Hindlimb muscle (tissue), 1 donor: ENCODE measurements at regions not wholly inside any gene's neighbourhood (a gene's known extent, or its start where the extent isn't known, plus 50 kb on each side); places are given as distances from the start of the nearest gene placed in this dataset.
"Not testable (repeated sequence)": the region's sequence is repeated elsewhere in the genome, so short reads cannot be mapped to it uniquely, and the experiment has no call there.

ENCODE experiments used
- DNase-seq: peaks from one replicate; pipeline ENCODE4 v3.0.0-alpha.2; 2013

DNA sequence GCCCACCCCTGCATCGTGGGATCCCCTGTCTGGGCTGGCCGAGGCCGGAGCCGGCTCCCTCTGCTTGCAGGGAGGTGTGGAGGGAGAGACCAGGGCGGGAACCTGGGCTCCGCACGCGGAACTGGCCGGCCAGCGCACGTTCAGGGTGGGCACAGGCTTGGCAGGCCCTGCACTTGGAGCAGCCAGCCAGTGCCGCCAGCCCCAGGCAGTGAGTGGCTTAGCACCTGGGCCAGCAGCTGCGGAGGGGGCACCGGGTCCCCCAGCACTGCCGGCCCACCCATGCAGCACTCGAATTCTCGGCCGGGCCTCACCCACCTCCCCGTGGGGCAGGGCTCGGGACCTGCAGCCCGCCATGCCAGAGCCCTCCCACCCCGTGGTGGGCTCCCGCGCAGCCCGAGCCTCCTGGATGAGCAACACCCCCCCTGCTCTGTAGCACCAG lies 422.6 kb downstream of the AMY1C start:
- DNase-seq, result no peak

DNA sequence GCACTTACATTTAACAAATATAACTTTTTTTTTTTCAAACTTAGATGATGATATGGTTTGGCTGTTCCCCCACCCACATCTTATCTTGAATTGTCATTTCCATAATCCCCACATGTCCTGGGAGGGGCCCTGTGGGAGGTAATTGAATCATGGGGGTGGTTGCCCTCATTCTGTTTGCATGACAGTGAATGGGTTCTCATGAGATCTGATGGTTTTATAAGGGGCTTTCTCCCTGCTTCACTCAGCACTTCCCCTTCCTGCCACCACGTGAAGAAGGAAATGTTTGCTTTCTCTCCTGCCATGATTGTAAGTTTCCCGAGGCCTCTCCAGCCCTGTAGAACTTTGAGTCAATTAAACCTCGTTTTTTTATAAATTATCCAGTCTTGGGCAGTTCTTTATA lies 432.6 kb downstream of the AMY1C start:
- no peak for DNase-seq

DNA sequence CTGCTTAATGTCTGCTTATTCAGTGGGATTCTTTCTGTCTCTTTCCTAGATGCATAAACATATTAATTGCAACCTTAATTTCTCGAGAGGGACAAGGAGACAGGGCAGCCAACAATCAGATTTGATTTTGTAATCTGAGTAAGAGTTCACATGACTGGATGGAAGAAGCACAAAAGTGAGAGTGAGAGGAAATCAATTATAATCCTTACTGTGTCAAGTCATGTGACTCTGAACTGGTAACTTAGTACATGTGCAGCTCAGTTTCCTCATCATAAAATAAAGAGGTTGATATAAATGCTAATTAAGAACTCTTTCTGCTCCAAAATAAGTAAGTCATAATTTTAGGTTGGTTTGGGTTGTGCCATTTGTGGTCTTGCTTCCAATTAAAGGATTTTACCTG lies 439.5 kb downstream of the AMY1C start:
- no peak for DNase-seq

DNA sequence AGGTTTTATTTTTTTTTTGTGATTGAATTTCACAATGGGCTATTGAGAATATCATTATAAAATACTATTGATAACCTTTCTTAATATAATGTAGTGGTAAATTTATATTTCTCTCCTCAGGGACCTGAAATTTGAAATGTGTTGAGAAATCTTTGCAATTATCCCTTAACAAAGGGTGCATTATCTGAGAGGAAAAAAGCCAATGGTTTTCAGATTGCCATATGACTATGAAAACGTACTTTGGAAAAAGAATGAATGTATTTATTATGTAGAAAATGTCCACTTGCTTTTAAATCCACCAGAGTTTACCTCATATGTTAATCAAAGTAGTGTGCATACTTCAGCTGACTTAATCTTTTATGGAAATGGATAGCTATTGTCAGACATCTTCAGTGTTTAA lies 441.1 kb downstream of the AMY1C start:
- DNase-seq, result no peak

DNA sequence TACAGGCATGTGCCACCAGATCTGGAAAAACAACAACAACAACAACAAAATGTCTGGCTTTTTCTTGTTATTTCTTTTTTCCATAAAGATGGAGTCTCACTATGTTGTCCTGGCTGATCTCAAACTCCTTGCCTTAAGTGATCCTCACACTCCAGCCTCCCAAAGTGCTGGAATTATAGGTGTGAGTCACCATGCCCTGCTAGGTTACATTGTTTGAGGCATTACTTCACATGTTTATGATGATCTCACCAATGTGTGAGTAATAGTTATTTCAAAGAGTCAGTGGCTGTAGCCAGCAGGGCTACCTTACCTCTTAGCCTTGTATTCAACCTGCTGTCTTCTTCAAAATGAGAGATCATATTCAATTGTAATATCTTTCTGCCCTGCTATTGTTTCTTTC lies 445.7 kb downstream of the AMY1C start:
- no peak for DNase-seq

DNA sequence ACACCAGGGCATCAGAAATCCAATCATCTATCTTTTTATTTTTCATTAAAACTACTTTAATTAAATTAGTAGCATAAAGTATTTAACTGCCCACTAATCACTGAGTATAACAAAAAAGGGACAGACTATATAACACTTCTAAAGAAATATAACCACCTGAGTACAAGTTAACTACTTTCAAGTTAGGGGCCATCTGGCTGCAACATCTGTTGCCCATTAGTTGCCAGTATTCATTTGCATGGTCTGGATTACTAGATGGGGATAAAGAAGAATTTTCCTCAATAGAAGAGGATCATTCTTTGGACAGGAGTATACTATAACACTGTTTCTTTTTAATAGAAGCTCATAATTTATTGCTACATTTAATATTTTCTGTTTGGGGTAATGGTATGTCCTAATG lies 446.4 kb downstream of the AMY1C start:
- no peak for DNase-seq

DNA sequence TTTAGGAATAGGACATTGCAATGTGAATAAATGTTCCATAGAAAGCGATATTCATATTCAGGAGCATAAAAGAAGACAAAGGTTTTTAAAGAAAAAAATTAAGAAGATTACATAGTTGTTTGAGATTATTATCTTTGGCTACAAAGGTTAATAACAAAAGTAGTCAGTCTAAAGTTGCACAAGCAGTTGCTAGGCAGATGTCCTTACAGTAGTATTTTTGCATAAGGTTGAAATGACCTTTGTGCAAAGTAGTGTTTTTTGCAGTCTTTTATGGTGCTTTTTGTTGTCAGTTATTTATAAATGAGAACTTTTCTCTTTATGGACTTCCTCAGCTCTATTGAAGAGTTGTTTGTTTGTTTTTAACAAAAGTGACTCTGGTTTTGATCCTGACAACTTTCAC lies 447.8 kb downstream of the AMY1C start:
- DNase-seq, result no peak

DNA sequence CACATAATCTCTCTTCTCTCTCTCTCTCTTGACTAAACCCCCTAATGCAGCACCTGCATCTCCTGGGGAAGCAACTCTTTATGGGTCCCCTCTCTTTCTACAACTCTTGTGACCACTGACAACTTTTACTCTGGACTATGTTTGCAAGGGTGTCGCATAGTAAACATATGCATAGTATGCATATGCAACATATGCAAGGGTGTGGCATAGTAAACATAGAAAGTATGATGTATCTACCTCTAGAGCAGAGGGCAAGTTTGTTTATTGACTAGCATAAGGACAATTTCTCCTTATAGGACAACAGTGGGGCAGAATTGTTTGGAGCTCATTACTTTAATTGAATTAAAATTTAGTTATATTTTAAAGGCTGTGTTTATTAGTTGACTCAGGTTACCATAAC lies 462.5 kb downstream of the AMY1C start:
- no peak for DNase-seq

DNA sequence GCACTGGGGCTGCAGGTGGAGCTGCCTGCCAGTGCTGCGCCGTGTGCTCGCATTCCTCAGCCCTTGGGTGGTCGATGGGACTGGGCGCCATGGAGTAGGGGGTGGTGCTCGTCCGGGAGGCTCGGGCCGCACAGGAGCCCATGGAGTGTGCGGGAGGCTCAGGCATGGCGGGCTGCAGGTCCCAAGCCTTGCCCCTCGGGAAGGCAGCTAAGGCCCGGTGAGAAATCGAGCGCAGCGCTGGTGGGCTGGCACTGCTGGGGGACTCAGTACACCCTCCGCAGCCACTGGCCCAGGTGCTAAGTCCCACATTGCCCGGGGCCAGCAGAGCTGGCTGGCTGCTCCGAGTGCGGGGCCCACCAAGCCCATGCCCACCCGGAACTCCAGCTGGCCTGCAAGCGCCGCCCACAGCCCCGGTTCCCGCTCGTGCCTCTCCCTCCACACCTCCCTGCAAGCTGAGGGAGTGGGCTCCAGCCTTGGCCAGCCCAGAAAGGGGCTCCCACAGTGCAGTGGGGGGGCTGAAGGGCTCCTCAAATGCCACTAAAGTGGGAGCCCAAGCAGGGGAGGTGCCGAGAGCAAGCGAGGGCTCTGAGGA lies 467.8 kb downstream of the AMY1C start:
- not testable (repeated sequence) for DNase-seq

DNA sequence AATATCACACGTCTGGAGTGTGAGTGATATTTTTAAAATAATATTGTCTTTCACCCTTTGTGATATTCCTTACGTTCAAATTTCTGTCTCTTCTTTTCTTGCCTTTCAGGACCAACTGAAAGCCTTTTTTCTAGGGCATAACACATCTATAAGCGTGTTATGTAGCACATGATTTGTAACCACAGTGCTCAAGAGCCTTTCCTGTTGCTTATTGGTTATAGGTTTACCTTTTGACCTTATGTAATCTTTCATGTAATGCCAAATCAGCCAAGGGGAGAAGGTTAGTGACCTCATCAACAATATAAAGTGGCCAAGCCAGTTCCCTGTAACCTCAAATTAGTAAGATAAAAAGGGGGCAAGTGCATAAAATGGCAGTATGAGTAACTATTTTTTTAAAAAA lies 480.2 kb downstream of the AMY1C start:
- no peak for DNase-seq

DNA sequence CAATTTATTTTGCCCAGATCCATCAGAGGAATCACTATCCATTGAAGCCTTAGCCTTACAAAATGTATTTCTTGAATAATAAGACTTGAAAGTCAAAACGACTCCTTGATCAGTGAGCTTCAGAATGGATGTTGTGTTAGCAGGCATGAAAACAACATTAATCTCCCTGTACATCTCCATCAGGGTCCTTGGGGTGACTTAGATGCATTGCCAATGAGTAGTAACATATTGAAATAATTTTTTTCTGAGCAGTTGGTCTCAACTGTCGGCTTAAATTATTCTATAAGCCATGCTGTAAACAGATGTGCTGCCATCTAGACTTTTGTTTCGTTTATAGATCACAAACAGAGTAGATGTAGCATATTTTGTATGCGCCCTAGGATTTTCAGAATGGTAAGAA lies 482.0 kb downstream of the AMY1C start:
- DNase-seq, result no peak

DNA sequence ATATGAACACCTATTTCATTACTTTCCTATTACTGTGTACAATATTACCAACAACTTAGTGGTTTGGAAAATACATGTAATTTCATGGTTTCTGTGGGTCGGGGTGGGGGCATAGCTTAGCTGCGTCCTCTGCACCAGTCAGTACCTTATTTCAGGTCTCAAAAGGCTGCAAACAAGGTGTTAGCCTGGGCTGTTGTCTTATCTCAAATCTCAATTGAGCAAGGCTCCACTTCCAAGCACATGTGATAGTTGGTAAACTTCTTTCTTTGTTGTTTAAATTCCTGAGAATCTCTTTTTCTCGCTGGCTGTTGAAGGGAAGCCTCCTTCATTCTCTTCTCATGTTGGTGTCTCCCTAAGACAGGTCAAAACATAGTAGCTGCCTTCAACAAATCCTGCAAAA lies 485.4 kb downstream of the AMY1C start:
- DNase-seq, result no peak

DNA sequence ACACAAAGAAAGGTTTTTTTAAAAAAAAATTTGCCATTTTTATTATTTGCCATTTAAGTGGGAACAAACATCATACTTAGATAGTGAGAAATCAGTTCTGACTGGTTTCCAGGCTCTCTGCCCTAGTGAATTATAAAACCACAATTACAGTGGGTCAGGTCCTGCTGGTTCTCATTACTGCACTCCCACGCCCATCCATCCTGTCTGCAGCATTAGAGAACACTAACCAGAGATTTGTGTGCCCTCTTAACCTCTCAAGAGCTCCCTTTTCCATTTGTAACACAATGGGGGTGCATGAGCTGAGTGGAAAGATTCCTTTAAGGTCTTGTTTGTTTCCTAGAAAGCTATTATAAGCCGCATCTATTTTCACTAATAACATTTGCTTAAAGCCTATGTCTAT lies 489.3 kb downstream of the AMY1C start:
- no peak for DNase-seq

DNA sequence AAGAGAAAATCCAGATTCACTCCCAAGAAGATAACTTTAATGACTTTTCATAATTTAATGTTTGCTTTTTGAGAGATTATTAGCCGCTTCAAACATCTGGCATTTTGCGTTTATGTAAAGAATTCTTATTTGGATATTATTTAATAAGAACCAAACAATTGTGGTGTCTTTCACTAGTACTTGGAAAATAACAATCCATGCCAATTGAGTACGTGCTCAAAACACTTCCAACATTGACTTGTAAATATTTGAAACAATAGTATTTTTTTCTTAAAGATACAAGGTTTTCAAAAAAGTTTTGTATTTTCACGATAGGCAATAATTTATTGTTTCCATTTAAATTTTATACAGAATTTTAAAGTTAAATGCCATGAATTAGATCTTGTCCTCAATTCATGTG lies 498.7 kb downstream of the AMY1C start:
- DNase-seq, result peak; percentile 8

DNA sequence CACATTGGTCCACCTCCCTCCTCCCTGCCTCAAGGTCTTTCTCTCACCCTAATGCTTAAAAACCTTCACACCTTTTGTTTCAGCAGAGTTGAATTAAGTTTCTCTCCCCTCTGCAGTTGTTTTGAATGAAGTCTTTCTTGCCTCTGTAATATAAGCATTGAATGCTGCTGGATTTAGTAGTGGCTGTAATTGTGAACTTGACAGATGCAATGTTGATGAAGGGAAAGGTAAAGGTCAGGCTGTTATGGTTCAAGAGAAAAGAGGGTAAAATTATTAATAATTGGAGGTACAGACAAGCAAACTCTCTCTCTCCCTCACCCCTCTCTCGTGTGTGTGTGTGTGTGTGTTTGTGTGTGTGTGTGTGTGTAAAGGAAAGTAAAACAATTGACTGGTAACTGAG lies 509.8 kb downstream of the AMY1C start:
- no peak for DNase-seq

DNA sequence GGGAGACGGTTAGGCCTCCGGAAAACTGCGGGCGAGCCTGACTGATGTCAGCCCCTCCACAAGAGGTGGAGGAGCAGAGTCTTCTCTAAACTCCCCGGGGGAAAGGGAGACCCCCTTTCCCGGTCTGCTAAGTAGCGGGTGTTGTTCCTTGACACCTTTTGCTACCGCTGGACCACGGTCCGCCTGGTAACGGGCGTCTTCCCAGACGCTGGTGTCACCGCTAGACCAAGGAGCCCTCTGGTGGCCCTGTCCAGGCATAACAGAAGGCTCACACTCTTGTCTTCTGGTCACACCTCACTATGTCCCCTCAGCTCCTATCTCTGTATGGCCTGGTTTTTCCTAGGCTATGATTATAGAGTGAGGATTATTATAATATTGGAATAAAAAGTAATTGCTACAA lies 513.4 kb downstream of the AMY1C start:
- not testable (repeated sequence) for DNase-seq

DNA sequence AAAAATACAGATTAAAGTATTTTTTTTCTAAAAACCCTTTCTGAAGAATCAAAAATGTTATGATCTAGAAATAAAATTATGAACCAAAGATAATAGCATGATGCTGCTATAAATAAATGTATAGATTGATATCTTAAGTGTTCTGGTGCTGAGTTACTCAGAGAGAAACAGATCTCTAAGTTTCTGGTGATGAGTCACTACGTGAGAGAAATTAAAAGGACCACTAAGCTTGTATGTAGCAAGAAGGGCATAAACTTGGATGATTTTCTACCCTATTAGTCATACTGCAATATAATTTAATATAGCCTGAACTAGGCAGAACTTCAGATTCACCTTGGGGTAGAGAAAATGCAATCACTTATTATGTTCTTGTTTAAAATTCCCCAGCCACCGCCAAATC lies 514.8 kb downstream of the AMY1C start:
- DNase-seq, result no peak

DNA sequence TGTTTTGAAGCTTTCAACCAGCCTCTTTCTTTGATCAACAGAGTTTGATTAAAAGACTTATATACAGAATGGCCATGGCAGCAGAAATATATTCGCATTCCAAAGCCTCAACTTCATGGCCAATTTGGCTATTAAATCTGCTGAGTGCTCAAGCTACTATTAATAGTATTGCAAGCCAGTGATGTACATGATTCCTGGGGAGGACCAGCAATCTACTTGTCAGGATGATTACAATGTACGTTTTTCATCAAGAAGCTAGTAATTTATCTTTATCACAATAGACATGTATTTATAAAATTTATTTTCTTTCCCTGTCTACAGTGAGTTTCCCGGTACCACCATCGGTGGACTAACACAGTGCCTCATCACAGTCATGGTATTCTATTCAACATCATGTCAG lies 515.5 kb downstream of the AMY1C start:
- DNase-seq, result no peak

DNA sequence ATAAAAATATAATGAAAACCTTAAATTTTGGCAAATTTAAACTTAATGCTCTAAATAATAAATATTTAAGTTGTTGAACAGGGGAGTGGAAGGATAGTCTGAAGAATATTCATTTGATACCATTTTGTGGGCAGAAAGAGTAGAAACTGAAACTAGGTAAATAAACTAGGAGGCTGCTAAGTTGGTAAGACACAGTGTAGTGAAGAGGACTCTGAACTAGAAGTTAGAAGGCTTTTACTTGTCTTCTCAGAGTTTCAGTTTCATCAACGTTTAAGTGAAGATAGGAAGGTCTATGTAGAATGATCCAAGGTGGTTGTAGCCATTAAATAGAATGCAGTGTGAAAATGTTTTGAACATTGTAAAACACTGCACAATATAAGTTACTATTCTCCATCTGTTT lies 516.9 kb downstream of the AMY1C start:
- DNase-seq, result no peak

DNA sequence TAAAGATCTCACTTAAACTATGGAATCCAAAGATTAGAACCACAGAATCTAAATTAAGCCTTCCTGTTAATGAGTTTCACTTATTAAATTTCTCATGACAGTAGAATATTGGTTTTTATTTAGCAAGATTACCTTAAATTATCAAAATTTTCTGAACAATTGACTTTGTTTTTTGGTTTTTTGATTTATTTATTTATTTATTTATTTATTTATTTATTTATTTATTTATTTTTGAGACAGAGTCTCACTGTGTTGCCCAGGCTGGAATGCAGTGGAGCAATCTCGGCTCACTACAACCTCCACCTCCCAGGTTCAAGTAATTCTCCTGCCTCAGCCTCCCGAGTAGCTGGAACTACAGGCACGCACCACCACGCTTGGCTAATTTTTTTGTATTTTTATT lies 538.6 kb downstream of the AMY1C start:
- not testable (repeated sequence) for DNase-seq

DNA sequence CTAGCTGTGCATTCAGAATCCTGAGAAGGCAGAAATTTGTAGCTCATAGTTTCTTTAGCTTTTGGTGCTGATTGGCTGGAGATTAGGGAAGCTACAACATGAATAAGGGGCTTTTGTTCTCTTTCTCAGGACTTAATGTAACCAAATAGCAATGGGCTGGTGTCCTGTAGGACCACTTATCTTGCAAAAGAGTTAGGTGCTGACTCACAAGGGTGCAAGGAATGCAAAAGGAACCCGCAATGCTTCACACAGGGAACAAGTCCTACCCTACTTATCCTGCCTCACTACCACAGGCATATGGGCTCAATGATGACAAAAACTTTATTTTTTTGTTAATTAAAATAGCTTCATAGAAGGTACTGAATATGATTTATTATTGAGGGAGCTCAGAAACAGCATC lies 541.5 kb downstream of the AMY1C start:
- no peak for DNase-seq

DNA sequence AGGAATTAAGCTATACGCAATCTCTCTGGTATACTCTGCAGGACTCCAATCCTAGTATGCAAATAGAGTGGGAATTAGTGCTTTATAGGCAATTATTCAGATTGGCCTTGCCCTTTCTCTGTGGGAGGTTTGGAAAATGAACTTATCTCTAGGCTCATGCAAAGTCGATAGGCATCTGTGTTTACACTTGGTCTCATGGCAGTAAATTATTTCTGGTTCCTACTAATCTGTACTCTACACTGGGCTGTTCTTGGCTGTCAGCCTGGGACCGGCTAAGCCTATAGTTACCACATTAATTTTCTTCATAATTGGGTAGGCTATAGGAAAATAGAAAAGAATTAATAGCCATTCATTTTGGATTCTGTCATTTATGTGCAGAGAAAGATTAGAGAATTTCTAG lies 544.6 kb downstream of the AMY1C start:
- no peak for DNase-seq

DNA sequence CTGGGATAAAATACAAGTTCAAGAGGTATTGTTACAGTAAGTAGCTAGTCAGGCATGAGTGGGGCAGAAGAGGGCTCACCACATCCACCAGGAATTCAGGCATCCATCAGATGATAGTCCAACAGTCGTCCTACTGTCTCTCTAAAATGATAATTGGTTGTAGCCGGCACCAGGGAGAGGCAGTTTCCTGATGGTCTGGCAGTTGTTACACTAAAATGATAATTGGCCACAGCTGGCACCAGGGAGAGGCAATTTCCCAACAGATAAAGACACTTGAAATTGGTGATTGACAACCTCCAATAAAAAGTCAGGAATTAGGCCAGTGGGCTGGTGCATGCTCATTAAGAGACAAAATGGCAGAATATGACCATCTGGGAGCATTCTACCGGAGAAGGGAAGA lies 545.8 kb downstream of the AMY1C start:
- DNase-seq, result no peak

DNA sequence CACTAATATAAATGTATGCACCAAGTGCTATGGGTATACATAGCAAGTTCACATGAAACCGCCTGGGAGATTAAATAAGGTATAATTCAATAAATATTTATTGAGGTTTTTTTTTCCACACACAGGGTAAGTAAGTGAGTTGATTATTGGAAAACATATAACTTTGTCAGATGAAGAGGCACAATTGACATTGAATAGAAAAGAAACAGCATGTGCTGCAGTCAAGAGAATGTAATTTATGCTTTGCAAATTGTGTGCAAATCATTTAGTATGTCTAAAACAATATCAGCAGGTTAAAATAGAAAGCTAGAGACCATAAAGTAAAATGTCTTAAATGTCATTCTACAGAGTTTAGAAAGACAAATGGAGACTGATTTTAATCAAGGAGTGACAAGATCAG lies 560.0 kb downstream of the AMY1C start:
- no peak for DNase-seq

DNA sequence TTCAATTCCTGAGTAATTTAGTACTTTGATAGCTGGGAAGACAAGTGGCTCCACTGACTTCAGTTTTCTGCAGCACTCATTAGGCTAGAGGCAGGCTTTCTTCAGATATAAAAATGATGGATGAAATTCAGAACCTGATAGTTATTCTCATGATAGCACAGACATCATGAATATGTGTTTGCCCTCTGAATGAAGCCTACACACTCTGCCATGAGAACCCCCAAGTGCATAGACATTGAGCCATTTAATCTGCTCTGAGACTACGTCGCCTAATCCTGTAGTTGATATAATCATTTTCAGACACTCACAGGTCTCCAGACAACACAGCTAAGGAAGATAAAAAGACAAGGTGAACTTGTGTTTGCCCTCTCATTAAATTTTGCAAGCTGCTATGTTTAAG lies 566.1 kb downstream of the AMY1C start:
- no peak for DNase-seq

DNA sequence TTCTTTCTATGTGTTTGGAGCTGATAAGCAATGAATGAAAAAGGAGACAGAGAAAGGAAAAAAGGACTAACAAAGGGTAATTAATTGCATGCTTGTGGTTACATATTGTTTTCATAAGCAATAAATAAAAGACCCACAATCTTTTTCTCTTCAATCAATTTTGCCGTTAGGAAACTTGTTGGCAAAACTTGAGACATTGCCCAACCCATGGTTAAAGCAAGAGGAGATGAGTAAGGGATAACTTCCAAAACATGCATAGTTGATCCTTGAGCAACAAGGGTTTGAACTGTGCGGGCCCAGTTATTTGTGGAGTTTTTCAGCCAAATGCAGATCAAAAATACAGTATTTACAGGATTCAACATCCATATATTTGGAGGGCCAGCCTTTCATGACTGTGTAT lies 572.4 kb downstream of the AMY1C start:
- DNase-seq, result no peak
